Thoracic aorta (tissue), 2 donors: ENCODE measurements at regions not wholly inside any gene's neighbourhood (a gene's known extent, or its start where the extent isn't known, plus 50 kb on each side); places are given as distances from the start of the nearest gene placed in this dataset.

Experiments
- ATAC-seq: fragments of 150-250 bp; one replicate; pipeline ENCODE4 v1.8.0; 2017; ENCODE audit warnings: low read depth; ENCODE audit not compliant: insufficient number of reproducible peaks, low FRiP score
- DNase-seq: peaks from one replicate; pipeline ENCODE4 v3.0.0-alpha.2; 2020; ENCODE audit warnings: low spot score
- H3K27ac ChIP-seq, 2 donors: fragments of 200-600 bp; sonication (generic); 1 replicate in 1 of 2; 2 replicates in 1 of 2; pipeline ENCODE4 v1.5.1; 2016; ENCODE audit warnings: mild to moderate bottlenecking in 2 of 2, moderate library complexity in 2 of 2
- H3K27me3 ChIP-seq: fragments of 200-600 bp; sonication (generic); replicated peaks from 2 replicates; pipeline ENCODE4 v1.6.0; 2016; ENCODE audit warnings: mild to moderate bottlenecking; ENCODE audit not compliant: insufficient read depth
- H3K36me3 ChIP-seq: fragments of 200-600 bp; sonication (generic); one replicate; pipeline ENCODE4 v1.5.1; 2016
- H3K4me1 ChIP-seq, 2 donors: fragments of 200-600 bp; sonication (generic); 1 replicate in 1 of 2; 2 replicates in 1 of 2; pipeline versions ENCODE4 v1.5.1 to v1.6.0; 2016; ENCODE audit warnings: low read depth in 2 of 2, mild to moderate bottlenecking in 1 of 2; ENCODE audit not compliant: control insufficient read depth in 1 of 2
- H3K4me3 ChIP-seq: fragments of 200-600 bp; sonication (generic); 2 replicates; pipeline ENCODE4 v1.5.1; 2016; ENCODE audit warnings: mild to moderate bottlenecking
- H3K9me3 ChIP-seq: fragments of 200-600 bp; sonication (generic); 2 replicates; pipeline ENCODE4 v1.5.1; 2016
- CTCF ChIP-seq: fragments of 200-600 bp; sonication (generic); IDR thresholded peaks from one replicate; pipeline ENCODE4 v1.5.1; 2019; ENCODE audit warnings: antibody characterized with exemption

- no peak for ATAC-seq
- Histone ChIP-seq H3K4me3 (no peak overlapping the region), H3K27ac (no peak overlapping the region), H3K27me3 (no peaks in the 10 kb centered on the region), H3K4me1 (no peaks in the 10 kb centered on the region), H3K36me3 (no peaks in the 10 kb centered on the region), H3K9me3 (no peaks in the 10 kb centered on the region)
- DNase-seq = no peak
- TF ChIP-seq CTCF = no peak
These were observed 248.0 kb upstream of the PRDM1 start for GRCh38 chr6:105838171-105838570.

GRCh38 chr6:105836889-105837288 lies 249.2 kb upstream of the PRDM1 start:
- DNase-seq (no peak), ATAC-seq (no peak)
- Histone ChIP-seq H3K9me3 (no peaks in the 10 kb centered on the region), H3K27me3 (no peaks in the 10 kb centered on the region), H3K36me3 (no peaks in the 10 kb centered on the region), H3K27ac (no peak overlapping the region), H3K4me1 (no peaks in the 10 kb centered on the region), H3K4me3 (no peak overlapping the region)
- no peak for TF ChIP-seq CTCF

- no peaks in the 10 kb centered on the region for H3K27me3 ChIP-seq
- TF ChIP-seq CTCF = no peak
- DNase-seq (no peak), ATAC-seq (no peak)
- H3K4me1 ChIP-seq = no peaks in the 10 kb centered on the region
- H3K36me3 ChIP-seq = no peaks in the 10 kb centered on the region
- no peak overlapping the region for H3K27ac ChIP-seq
- H3K4me3 ChIP-seq = no peak overlapping the region
- no peaks in the 10 kb centered on the region for H3K9me3 ChIP-seq
These were observed 249.8 kb upstream of the PRDM1 start for GRCh38 chr6:105836379-105836778.

- Histone ChIP-seq H3K4me1 (no peaks in the 10 kb centered on the region), H3K4me3 (no peak overlapping the region), H3K27ac (no peak overlapping the region), H3K9me3 (no peaks in the 10 kb centered on the region), H3K27me3 (no peaks in the 10 kb centered on the region), H3K36me3 (no peaks in the 10 kb centered on the region)
- no peak for ATAC-seq
- no peak for DNase-seq
- TF ChIP-seq CTCF = no peak
These were observed 250.8 kb upstream of the PRDM1 start for GRCh38 chr6:105835373-105835772.

- H3K9me3 ChIP-seq = no peaks in the 10 kb centered on the region
- no peak overlapping the region for H3K27ac ChIP-seq
- no peaks in the 10 kb centered on the region for H3K36me3 ChIP-seq
- H3K4me3 ChIP-seq = no peak overlapping the region
- H3K4me1 ChIP-seq = no peaks in the 10 kb centered on the region
- DNase-seq (no peak), ATAC-seq (no peak)
- no peaks in the 10 kb centered on the region for H3K27me3 ChIP-seq
- TF ChIP-seq CTCF = no peak
These were observed 251.9 kb upstream of the PRDM1 start for GRCh38 chr6:105833959-105834947.
